Keratinocyte (primary cell): ENCODE measurements at regions not wholly inside any gene's neighbourhood (a gene's known extent, or its start where the extent isn't known, plus 50 kb on each side); places are given as distances from the start of the nearest gene placed in this dataset.

Source experiments
- DNase-seq: peaks from one replicate; pipeline ENCODE4 v3.0.0-alpha.2; 2011; ENCODE audit warnings: low read depth, missing footprints, low spot score
- FAIRE-seq: peaks from 2 replicates; lab custom pipeline; 2011; peaks lifted over from hg19 to GRCh38; lab: Jason Lieb, UNC
- H2AFZ ChIP-seq: 2 replicates; pipeline ENCODE4 v1.6.0; 2012; ENCODE audit warnings: low read length, control low read depth, inconsistent platforms; ENCODE audit not compliant: control insufficient read depth
- H3K27ac ChIP-seq: 2 replicates; pipeline ENCODE4 v1.5.1; 2011; ENCODE audit warnings: low read length; ENCODE audit not compliant: control insufficient read depth, insufficient read depth
- H3K27me3 ChIP-seq: 3 replicates; pipeline ENCODE4 v1.6.0; 2011; ENCODE audit warnings: low read length; ENCODE audit not compliant: control insufficient read depth, insufficient read depth; ENCODE audit errors: extremely low read depth
- H3K36me3 ChIP-seq, 2 experiments: 2 replicates in 1 of 2; 3 replicates in 1 of 2; pipeline ENCODE4 v1.5.1; 2011; ENCODE audit warnings: low read length in 2 of 2, mild to moderate bottlenecking in 1 of 2; ENCODE audit not compliant: control insufficient read depth in 2 of 2, insufficient read depth in 2 of 2; ENCODE audit errors: extremely low read depth in 1 of 2
- H3K4me1 ChIP-seq: 3 replicates; pipeline ENCODE4 v1.5.1; 2011; ENCODE audit warnings: low read length; ENCODE audit not compliant: control insufficient read depth, insufficient read depth; ENCODE audit errors: extremely low read depth
- H3K4me2 ChIP-seq: 3 replicates; pipeline ENCODE4 v1.6.0; 2011; ENCODE audit warnings: low read depth, low read length; ENCODE audit not compliant: control insufficient read depth, insufficient read depth; ENCODE audit errors: extremely low read depth
- H3K4me3 ChIP-seq, 3 experiments: fragments of 200-600 bp in 1 of 3; sonication (generic) in 1 of 3; 2 replicates in 2 of 3; 3 replicates in 1 of 3; pipeline ENCODE4 v1.5.1; 2011 to 2016; ENCODE audit warnings: low read length in 3 of 3, mild to moderate bottlenecking in 3 of 3, control low read depth in 2 of 3, inconsistent platforms in 1 of 3, low read depth in 1 of 3, mixed read lengths in 1 of 3, mixed run types in 1 of 3, moderate library complexity in 1 of 3; ENCODE audit not compliant: control insufficient read depth in 2 of 3, insufficient read depth in 2 of 3; ENCODE audit errors: extremely low read depth in 1 of 3
- H3K79me2 ChIP-seq: 2 replicates; pipeline ENCODE4 v1.6.0; 2012; ENCODE audit warnings: low read length; ENCODE audit not compliant: control insufficient read depth, insufficient read depth
- H3K9ac ChIP-seq: 3 replicates; pipeline ENCODE4 v1.6.0; 2011; ENCODE audit warnings: low read length; ENCODE audit not compliant: control insufficient read depth, insufficient read depth; ENCODE audit errors: extremely low read depth
- H3K9me1 ChIP-seq: 3 replicates; pipeline ENCODE4 v1.6.0; 2011; ENCODE audit warnings: low read length; ENCODE audit not compliant: control insufficient read depth, insufficient read depth; ENCODE audit errors: extremely low read depth
- H3K9me3 ChIP-seq: 2 replicates; pipeline ENCODE4 v1.5.1; 2012; ENCODE audit warnings: low read depth, low read length; ENCODE audit not compliant: control insufficient read depth
- H4K20me1 ChIP-seq: 3 replicates; pipeline ENCODE4 v1.6.0; 2011; ENCODE audit warnings: low read length; ENCODE audit not compliant: control insufficient read depth, insufficient read depth; ENCODE audit errors: extremely low read depth
- EZH2 ChIP-seq: IDR thresholded peaks from one replicate; pipeline ENCODE4 v1.6.1; 2012; ENCODE audit warnings: inconsistent platforms, mild to moderate bottlenecking, low read length, moderate library complexity
- dilution Hi-C: fragments of 300-500 bp; cut with MboI; formaldehyde crosslinking; loops from one replicate; pipeline ENCODE4 v1.7.0; 2020; ENCODE audit warnings: low sequenced_read_pairs; ENCODE audit not compliant: extremely low pct_ligation_motif_present
- TF ChIP-seq, protein P1 (sequence below), 3 experiments: IDR thresholded peaks in 1 of 3; conservative IDR thresholded peaks in 1 of 3; optimal IDR thresholded peaks in 1 of 3; 2 replicates in 2 of 3; 3 replicates in 1 of 3; pipeline versions ENCODE3 to v1.5.1; 2011; ENCODE audit warnings: low read length in 3 of 3, mild to moderate bottlenecking in 3 of 3, moderate library complexity in 2 of 3, control low read depth in 1 of 3, inconsistent platforms in 1 of 3; ENCODE audit not compliant: insufficient read depth in 2 of 3; ENCODE audit errors: extremely low read depth in 1 of 3

DNA sequence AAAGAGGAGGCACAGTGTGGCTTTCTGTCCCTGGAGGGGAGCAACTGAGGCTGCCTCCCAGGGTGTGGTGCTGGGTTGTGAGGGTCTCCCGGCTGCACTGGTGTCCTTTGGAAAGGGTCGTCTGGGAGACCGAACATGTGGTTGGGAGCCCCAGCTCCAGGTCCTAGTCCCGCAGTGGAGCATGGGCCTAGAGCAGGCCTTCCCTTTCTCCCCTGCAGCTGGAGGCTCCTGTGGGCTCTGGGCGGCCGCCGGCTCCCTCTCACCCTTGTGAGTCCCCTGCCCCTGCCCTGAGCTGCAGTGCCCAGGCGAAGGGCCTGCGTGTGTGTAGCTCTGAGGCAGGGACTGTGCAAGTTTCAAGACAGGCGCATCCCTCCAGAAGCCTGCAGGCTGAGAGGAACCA lies 1492.7 kb downstream of the BRD1 start:
- dilution Hi-C loops: no loop called here

GRCh38 chr22:48333816-48334735 lies 1493.6 kb downstream of the BRD1 start:
- Histone ChIP-seq H3K27ac (no peak overlapping the region), H3K27me3 (no peaks in the 10 kb centered on the region)

More for the DNA sequence above, 1492.7 kb downstream of the BRD1 start:
- no peak overlapping the region for H2AFZ ChIP-seq
- no peaks in the 10 kb centered on the region for H3K9me1 ChIP-seq
- no peak overlapping the region for H3K27ac ChIP-seq
- no peak overlapping the region for H3K9ac ChIP-seq
- H3K79me2 ChIP-seq: no peaks in the 10 kb centered on the region
- no peaks in the 10 kb centered on the region for H4K20me1 ChIP-seq
- no peaks in the 10 kb centered on the region for H3K27me3 ChIP-seq
- H3K4me2 ChIP-seq: no peak overlapping the region
- no peaks in the 10 kb centered on the region for H3K36me3 ChIP-seq
- FAIRE-seq (no peak), DNase-seq (no peak)
- H3K4me1 ChIP-seq: no peaks in the 10 kb centered on the region
- peaks cover 29% of the 10 kb centered on the region for H3K9me3 ChIP-seq
- TF ChIP-seq, protein P1, sequence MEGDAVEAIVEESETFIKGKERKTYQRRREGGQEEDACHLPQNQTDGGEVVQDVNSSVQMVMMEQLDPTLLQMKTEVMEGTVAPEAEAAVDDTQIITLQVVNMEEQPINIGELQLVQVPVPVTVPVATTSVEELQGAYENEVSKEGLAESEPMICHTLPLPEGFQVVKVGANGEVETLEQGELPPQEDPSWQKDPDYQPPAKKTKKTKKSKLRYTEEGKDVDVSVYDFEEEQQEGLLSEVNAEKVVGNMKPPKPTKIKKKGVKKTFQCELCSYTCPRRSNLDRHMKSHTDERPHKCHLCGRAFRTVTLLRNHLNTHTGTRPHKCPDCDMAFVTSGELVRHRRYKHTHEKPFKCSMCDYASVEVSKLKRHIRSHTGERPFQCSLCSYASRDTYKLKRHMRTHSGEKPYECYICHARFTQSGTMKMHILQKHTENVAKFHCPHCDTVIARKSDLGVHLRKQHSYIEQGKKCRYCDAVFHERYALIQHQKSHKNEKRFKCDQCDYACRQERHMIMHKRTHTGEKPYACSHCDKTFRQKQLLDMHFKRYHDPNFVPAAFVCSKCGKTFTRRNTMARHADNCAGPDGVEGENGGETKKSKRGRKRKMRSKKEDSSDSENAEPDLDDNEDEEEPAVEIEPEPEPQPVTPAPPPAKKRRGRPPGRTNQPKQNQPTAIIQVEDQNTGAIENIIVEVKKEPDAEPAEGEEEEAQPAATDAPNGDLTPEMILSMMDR (optimal IDR thresholded peaks at IDR 0.05 in 1 of 3, IDR thresholded peaks at IDR 0.05 in 1 of 3, conservative IDR thresholded peaks at IDR 0.05 in 1 of 3; ENCODE audit: extremely low read depth in 1 of 3, insufficient read depth in 2 of 3, low read length in 3 of 3): no peak
- no peak for TF ChIP-seq EZH2
- no peak overlapping the region for H3K4me3 ChIP-seq

More at GRCh38 chr22:48333816-48334735, 1493.6 kb downstream of the BRD1 start:
- Histone ChIP-seq H3K9ac (no peak overlapping the region), H3K9me3 (peaks cover 29% of the 10 kb centered on the region), H2AFZ (no peak overlapping the region), H3K9me1 (no peaks in the 10 kb centered on the region), H3K4me3 (no peak overlapping the region), H3K4me2 (no peak overlapping the region), H4K20me1 (no peaks in the 10 kb centered on the region), H3K36me3 (no peaks in the 10 kb centered on the region), H3K79me2 (no peaks in the 10 kb centered on the region), H3K4me1 (no peaks in the 10 kb centered on the region)
- no peak for FAIRE-seq
- DNase-seq: no peak
- dilution Hi-C loops: no loop called here
- no peak for TF ChIP-seq EZH2
- TF ChIP-seq, protein P1 (optimal IDR thresholded peaks at IDR 0.05 in 1 of 3, IDR thresholded peaks at IDR 0.05 in 1 of 3, conservative IDR thresholded peaks at IDR 0.05 in 1 of 3; ENCODE audit: extremely low read depth in 1 of 3, insufficient read depth in 2 of 3, low read length in 3 of 3): no peak
